GM19238 (cell line): ENCODE measurements at regions not wholly inside any gene's neighbourhood (a gene's known extent, or its start where the extent isn't known, plus 50 kb on each side); places are given as distances from the start of the nearest gene placed in this dataset.

Experiments used
- DNase-seq: peaks from one replicate; pipeline ENCODE4 v3.0.0; 2011; ENCODE audit warnings: low spot score; ENCODE audit not compliant: insufficient read length

DNA sequence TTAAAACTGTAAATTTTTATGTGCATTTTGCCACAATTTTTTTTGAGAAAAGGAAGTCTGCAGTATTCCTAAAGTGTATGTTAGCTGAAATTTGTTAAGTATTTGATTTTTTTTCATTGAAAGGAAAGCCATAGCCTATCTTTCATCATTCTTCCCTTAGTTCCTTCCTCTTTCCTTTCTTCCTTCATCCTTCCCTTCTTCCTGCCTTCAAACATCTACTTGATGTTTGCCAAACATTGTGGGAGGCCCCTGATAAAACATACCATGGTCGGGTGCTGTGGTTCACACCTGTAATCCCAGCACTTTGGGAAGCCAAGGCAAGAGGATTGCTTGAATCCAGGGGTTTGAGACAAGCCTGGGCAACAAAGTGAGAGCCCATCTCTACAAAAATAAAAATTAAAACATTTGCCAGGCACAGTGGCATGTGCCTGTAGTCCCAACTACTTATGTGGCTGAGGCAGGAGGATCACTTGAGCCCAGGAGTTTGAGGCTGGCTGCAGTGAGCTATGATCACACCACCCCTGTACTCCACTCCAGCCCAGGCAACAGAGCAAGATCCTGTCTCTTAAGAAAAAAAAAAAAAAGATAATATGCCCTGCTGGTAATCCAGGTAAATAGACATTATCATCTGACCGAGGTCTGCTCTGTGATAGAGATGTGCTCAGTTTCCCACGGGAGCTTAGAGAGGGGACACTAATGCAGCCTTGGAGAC, 62.9 kb upstream of the FOXN2 start:
- no peak for DNase-seq

DNA sequence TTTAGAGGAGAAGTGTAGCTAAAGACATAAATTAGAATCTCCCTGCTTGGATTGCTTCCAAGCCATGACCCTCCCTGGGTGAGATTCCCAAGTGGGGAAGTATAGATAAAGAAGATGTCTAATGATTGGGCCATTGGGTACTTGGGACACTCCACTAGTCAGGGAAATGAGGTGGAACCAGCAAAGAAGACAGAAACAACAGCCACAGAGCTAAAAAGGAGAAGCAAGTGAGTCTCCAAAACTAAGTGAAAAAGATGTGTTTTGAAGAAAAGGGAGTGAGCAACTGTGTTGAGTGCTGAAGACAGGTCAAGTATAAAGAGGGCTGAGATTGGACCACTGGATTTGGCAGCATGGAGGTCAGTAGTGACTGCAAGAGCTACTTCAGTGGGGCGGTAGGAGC, 61.2 kb upstream of the FOXN2 start:
- DNase-seq = no peak

- no peak for DNase-seq
Observed at GRCh38 chr2:48254839-48255238, 59.6 kb upstream of the FOXN2 start.

DNA sequence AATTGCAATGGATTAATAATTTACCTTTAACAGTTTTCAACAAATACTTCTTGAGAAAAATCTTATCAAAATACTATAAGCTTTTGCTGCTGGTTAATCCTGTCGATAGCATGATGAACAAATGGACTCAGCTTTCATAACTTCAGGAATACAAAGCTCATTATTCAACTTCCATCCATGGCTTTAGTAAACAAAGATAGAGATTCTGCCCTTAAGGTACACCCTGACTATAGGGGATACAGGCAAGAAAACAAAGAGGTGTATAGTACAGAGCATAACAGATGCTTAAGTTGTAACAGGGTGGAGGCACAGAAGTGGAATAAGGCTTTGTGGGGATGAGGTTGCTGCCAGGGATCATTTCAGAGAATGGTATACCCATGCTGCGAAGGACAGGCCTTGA, 57.0 kb upstream of the FOXN2 start:
- no peak for DNase-seq

DNA sequence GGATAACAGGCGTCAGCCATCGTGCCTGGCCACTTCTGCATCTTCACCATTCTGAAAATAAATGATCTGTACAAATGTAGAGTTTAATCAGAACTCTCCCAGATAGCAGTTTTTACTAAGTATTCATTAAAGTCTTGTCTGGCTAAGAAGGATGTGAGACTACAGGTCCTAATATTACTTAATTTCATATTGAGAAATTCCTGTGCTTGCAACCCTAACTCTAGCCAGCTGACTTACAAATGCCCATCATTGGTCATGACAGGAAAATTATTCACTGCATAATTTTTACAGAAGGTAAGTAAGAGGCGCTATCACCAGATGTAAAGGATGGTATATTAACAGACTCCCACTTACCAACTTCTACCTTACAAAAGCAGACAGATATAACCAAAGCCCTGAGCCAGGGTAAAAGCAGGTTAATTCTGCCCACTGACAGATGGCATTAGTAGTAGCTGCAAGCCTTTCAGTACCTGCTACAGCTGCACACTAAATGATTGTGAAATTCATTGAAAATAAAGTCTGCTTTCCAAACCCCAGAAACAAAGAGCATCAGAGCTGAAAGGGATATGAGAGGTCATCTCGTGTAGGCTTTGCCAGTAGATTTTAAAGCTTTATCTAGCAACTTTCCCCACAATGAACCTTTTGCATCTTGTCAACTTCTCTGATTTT, 55.9 kb upstream of the FOXN2 start:
- DNase-seq = no peak

DNA sequence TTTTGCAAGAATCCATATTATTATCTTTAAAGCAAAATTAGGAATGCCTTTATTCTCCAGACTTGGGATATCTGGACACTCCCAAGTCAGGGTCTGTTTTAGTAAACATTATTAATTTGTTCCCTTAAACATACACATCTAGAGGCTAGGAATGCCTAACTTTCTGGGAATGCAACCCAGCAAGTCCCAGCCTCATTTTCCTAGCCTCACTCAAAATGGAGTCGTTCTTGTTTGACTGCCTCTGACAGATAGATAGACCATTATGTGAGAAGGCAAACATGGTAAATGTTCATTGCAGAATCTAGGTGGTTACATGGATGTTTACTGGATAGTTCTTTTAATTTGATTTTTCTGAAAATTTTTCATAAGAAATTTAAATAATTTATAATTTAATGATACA, 54.7 kb upstream of the FOXN2 start:
- no peak for DNase-seq

DNA sequence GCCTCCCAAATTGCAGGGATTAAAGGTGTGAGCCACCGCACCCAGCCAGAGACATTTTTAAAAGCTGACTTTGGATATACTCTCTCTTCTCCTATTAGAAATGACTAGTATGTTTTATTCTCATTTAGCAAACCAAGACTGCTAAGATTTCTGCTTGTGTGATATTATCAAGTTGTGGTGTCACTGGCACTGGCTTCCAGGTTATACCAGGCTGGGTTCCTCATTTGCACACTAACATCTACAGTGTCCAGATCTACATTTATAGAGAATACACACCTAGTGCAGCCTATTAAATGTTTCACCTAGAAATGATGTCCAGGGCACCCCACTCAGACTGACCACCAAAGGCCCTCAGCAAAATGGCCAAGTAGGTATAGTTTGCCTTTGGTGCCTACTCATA, 49.9 kb upstream of the FOXN2 start:
- DNase-seq = no peak
